ENCODE measurements at regions not wholly inside any gene's neighbourhood (a gene's known extent, or its start where the extent isn't known, plus 50 kb on each side); places are given as distances from the start of the nearest gene placed in this dataset.
"Not testable (repeated sequence)": the region's sequence is repeated elsewhere in the genome, so short reads cannot be mapped to it uniquely, and the experiment has no call there.

- TF ChIP-seq, protein P1, sequence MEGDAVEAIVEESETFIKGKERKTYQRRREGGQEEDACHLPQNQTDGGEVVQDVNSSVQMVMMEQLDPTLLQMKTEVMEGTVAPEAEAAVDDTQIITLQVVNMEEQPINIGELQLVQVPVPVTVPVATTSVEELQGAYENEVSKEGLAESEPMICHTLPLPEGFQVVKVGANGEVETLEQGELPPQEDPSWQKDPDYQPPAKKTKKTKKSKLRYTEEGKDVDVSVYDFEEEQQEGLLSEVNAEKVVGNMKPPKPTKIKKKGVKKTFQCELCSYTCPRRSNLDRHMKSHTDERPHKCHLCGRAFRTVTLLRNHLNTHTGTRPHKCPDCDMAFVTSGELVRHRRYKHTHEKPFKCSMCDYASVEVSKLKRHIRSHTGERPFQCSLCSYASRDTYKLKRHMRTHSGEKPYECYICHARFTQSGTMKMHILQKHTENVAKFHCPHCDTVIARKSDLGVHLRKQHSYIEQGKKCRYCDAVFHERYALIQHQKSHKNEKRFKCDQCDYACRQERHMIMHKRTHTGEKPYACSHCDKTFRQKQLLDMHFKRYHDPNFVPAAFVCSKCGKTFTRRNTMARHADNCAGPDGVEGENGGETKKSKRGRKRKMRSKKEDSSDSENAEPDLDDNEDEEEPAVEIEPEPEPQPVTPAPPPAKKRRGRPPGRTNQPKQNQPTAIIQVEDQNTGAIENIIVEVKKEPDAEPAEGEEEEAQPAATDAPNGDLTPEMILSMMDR (IDR thresholded peaks at IDR 0.05; ENCODE audit: low read depth, low read length, poor library complexity, severe bottlenecking) = not testable (repeated sequence)
- TF ChIP-seq EZH2phosphoT487 (IDR thresholded peaks at IDR 0.05; ENCODE audit: borderline replicate concordance, low read length) = not testable (repeated sequence)
Measured at GRCh38 chr13:37155613-37156097, 50.2 kb upstream of the CSNK1A1L start.

All from DOHH2 (cell line).